ENCODE measurements at regions not wholly inside any gene's neighbourhood (a gene's known extent, or its start where the extent isn't known, plus 50 kb on each side); places are given as distances from the start of the nearest gene placed in this dataset.
A peak's percentile ranks its signal among the peaks of the same experiment; 100 is the strongest.

- TF ChIP-seq, protein P1, sequence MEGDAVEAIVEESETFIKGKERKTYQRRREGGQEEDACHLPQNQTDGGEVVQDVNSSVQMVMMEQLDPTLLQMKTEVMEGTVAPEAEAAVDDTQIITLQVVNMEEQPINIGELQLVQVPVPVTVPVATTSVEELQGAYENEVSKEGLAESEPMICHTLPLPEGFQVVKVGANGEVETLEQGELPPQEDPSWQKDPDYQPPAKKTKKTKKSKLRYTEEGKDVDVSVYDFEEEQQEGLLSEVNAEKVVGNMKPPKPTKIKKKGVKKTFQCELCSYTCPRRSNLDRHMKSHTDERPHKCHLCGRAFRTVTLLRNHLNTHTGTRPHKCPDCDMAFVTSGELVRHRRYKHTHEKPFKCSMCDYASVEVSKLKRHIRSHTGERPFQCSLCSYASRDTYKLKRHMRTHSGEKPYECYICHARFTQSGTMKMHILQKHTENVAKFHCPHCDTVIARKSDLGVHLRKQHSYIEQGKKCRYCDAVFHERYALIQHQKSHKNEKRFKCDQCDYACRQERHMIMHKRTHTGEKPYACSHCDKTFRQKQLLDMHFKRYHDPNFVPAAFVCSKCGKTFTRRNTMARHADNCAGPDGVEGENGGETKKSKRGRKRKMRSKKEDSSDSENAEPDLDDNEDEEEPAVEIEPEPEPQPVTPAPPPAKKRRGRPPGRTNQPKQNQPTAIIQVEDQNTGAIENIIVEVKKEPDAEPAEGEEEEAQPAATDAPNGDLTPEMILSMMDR (IDR thresholded peaks at IDR 0.05) = no peak
- no peak for TF ChIP-seq ZFX (IDR thresholded peaks at IDR 0.05; ENCODE audit: borderline replicate concordance)
Measured at GRCh38 chr5:117461966-117462365, 887.3 kb upstream of the SEMA6A start.

GRCh38 chr5:117461403-117461802 is 886.8 kb upstream of the SEMA6A start:
- TF ChIP-seq ZFX (IDR thresholded peaks at IDR 0.05; ENCODE audit: borderline replicate concordance) = no peak
- TF ChIP-seq, protein P1 (IDR thresholded peaks at IDR 0.05) = no peak
- H3K27ac ChIP-seq = no peak overlapping the region

More at GRCh38 chr5:117461966-117462365, 887.3 kb upstream of the SEMA6A start:
- H3K27ac ChIP-seq = no peak overlapping the region

GRCh38 chr5:117457656-117458055 is 883.0 kb upstream of the SEMA6A start:
- TF ChIP-seq, protein P1 (IDR thresholded peaks at IDR 0.05) = no peak
- TF ChIP-seq ZFX (IDR thresholded peaks at IDR 0.05; ENCODE audit: borderline replicate concordance) = no peak
- H3K27ac ChIP-seq = no peak overlapping the region

DNA sequence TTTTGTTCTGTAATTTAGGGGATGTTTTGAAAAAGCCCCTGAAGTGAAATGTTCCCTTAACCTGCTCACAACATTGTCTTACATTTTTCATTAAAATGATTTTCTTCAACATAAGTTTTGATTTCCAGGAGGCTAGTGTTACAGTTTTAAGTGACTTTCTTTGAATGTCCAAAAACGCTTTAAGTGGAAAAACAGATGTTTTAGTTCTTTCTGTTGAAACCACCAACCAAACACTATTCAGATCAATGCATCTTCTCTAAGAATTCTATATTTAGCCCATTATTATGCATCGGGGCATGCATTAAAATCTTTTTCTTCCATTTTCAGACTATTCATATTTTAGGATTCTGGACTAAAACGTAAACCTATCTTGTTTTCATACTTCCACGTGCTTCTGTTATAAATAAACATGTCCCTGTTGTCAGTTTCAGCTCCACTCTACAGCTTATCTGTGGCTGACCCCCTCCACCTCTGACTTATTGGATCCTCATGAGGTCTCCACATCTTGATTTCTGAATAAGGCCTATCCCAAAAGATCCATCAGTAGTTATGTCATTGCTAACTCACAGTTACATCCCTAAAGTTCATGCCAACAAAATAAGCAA is 882.3 kb upstream of the SEMA6A start:
- no peak overlapping the region for H3K27ac ChIP-seq
- TF ChIP-seq, protein P1 (IDR thresholded peaks at IDR 0.05) = no peak
- no peak for TF ChIP-seq ZFX (IDR thresholded peaks at IDR 0.05; ENCODE audit: borderline replicate concordance)

- H3K27ac ChIP-seq = peak overlapping the region; percentile 85
- TF ChIP-seq ZFX (IDR thresholded peaks at IDR 0.05; ENCODE audit: borderline replicate concordance) = no peak
- TF ChIP-seq, protein P1 (IDR thresholded peaks at IDR 0.05) = peak; percentile 80
Measured at GRCh38 chr5:117455236-117456233, 880.9 kb upstream of the SEMA6A start.

- TF ChIP-seq, protein P1 (IDR thresholded peaks at IDR 0.05) = peak; percentile 89
- TF ChIP-seq ZFX (IDR thresholded peaks at IDR 0.05; ENCODE audit: borderline replicate concordance) = no peak
- peak overlapping the region; percentile 85 for H3K27ac ChIP-seq
Measured at GRCh38 chr5:117454716-117455212, 880.1 kb upstream of the SEMA6A start.

Data from 22Rv1 (cell line).